OCI-LY7 (cell line): ENCODE measurements at regions not wholly inside any gene's neighbourhood (a gene's known extent, or its start where the extent isn't known, plus 50 kb on each side); places are given as distances from the start of the nearest gene placed in this dataset.

ENCODE experiments used
- BruUV-seq: library from RNA; stranded (reverse); fragments of 400-500 nt; replicated peaks from 2 replicates; lab custom pipeline; 2021; lab: Mats Ljungman, UMichigan
- CTCF ChIA-PET: fragments of 300-600 bp; sonication (Branson Sonifier 250); formaldehyde crosslinking; loops from one replicate; lab custom pipeline; 2022; ENCODE audit warnings: antibody characterized with exemption; ENCODE audit not compliant: unreplicated experiment; lab: Charles Lee
- POLR2A ChIA-PET: fragments of 300-600 bp; sonication (Branson Sonifier 250); formaldehyde crosslinking; loops from one replicate; lab custom pipeline; 2022; ENCODE audit warnings: antibody characterized with exemption; lab: Charles Lee
- DNase-seq: peaks from one replicate; pipeline ENCODE4 v3.0.0-alpha.2; 2015; ENCODE audit warnings: low spot score
- H2AFZ ChIP-seq: fragments of 200-600 bp; sonication (generic), shearing (Covaris generic); 2 replicates; pipeline ENCODE4 v1.6.1; 2014; ENCODE audit warnings: mild to moderate bottlenecking, antibody characterized with exemption, low read length, moderate library complexity
- H3K27ac ChIP-seq: fragments of 200-600 bp; sonication (generic); 2 replicates; pipeline ENCODE4 v1.5.1; 2014; ENCODE audit warnings: mixed run types, low read depth, mild to moderate bottlenecking, moderate library complexity, low read length, inconsistent platforms; ENCODE audit not compliant: poor library complexity, severe bottlenecking
- H3K36me3 ChIP-seq: fragments of 200-600 bp; sonication (generic); 2 replicates; pipeline ENCODE4 v1.6.1; 2014; ENCODE audit warnings: mild to moderate bottlenecking, antibody characterized with exemption, low read length, moderate library complexity, mixed read lengths; ENCODE audit not compliant: insufficient read depth
- H3K4me1 ChIP-seq: fragments of 200-600 bp; sonication (generic); 2 replicates; pipeline ENCODE4 v1.5.1; 2014; ENCODE audit warnings: mild to moderate bottlenecking, low read length; ENCODE audit not compliant: insufficient read depth, poor library complexity, severe bottlenecking
- H3K4me2 ChIP-seq: fragments of 200-600 bp; sonication (generic); 2 replicates; pipeline ENCODE4 v1.6.1; 2014; ENCODE audit warnings: mild to moderate bottlenecking, low read length
- H3K4me3 ChIP-seq: fragments of 200-600 bp; sonication (generic); 2 replicates; pipeline ENCODE4 v1.5.1; 2014; ENCODE audit warnings: mild to moderate bottlenecking, low read depth, low read length; ENCODE audit not compliant: poor library complexity, severe bottlenecking
- H3K79me2 ChIP-seq: fragments of 200-600 bp; sonication (generic); 2 replicates; pipeline ENCODE4 v1.6.1; 2016; ENCODE audit warnings: low read depth, mild to moderate bottlenecking, low read length, moderate library complexity, mixed read lengths; ENCODE audit not compliant: insufficient read depth
- H3K9me2 ChIP-seq: fragments of 200-600 bp; sonication (generic); 2 replicates; pipeline ENCODE4 v1.6.1; 2016; ENCODE audit warnings: mild to moderate bottlenecking, low read length, mixed read lengths; ENCODE audit not compliant: insufficient read depth
- H3K9me3 ChIP-seq: fragments of 200-600 bp; sonication (generic); 2 replicates; pipeline ENCODE4 v1.6.1; 2014; ENCODE audit warnings: mild to moderate bottlenecking, mixed run types, low read length, mixed read lengths
- H4K20me1 ChIP-seq: fragments of 200-600 bp; sonication (generic); 2 replicates; pipeline ENCODE4 v1.6.1; 2014; ENCODE audit warnings: mild to moderate bottlenecking, antibody characterized with exemption, low read length, moderate library complexity, mixed read lengths; ENCODE audit not compliant: insufficient read depth
- EZH2phosphoT487 ChIP-seq: fragments of 200-600 bp; sonication (generic); IDR thresholded peaks from 2 replicates; pipeline ENCODE4 v1.6.1; 2018; ENCODE audit warnings: low read depth, borderline replicate concordance, mild to moderate bottlenecking, mixed run types, antibody characterized with exemption, low read length, moderate library complexity, mixed read lengths
- intact Hi-C: fragments of 100-400 bp; cut with micrococcal nuclease; formaldehyde crosslinking; loops from one replicate; pipeline ENCODE4 v1.10.0; 2022; ENCODE audit not compliant: unreplicated experiment
- TF ChIP-seq, protein P1 (sequence below): fragments of 200-600 bp; sonication (generic); conservative IDR thresholded peaks from 2 replicates; pipeline ENCODE4 v1.5.1; 2014; ENCODE audit warnings: mild to moderate bottlenecking, antibody characterized with exemption, low read length, moderate library complexity, mixed read lengths

DNA sequence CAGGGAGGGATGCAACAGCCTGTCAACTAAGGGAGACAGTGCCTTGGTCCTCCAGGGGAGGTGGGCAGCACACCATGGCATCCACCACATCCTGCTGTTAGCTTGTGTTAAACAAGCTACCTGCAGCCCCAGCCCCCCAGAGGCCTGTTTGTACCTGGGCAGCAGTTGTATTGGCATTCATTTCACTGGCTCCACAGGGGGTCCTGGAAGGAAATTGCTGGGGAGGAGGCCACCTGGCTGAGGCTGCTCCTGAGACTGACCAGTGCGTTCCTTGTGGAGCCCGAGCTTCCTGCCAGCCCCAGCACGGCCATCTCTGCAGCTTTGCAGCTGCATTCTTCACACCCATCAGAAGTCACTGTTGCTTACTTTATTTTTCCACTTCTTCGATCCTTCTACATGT, 479.9 kb downstream of the INSC start:
- TF ChIP-seq, protein P1, sequence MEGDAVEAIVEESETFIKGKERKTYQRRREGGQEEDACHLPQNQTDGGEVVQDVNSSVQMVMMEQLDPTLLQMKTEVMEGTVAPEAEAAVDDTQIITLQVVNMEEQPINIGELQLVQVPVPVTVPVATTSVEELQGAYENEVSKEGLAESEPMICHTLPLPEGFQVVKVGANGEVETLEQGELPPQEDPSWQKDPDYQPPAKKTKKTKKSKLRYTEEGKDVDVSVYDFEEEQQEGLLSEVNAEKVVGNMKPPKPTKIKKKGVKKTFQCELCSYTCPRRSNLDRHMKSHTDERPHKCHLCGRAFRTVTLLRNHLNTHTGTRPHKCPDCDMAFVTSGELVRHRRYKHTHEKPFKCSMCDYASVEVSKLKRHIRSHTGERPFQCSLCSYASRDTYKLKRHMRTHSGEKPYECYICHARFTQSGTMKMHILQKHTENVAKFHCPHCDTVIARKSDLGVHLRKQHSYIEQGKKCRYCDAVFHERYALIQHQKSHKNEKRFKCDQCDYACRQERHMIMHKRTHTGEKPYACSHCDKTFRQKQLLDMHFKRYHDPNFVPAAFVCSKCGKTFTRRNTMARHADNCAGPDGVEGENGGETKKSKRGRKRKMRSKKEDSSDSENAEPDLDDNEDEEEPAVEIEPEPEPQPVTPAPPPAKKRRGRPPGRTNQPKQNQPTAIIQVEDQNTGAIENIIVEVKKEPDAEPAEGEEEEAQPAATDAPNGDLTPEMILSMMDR: no peak
- TF ChIP-seq EZH2phosphoT487: no peak
- intact Hi-C loops: no loop called here
- Histone ChIP-seq H2AFZ (no peak overlapping the region), H3K36me3 (no peaks in the 10 kb centered on the region), H3K9me2 (no peaks in the 10 kb centered on the region), H3K27ac (no peak overlapping the region), H3K4me2 (no peak overlapping the region), H3K4me1 (no peaks in the 10 kb centered on the region), H4K20me1 (no peaks in the 10 kb centered on the region), H3K4me3 (no peak overlapping the region), H3K9me3 (no peaks in the 10 kb centered on the region), H3K79me2 (no peaks in the 10 kb centered on the region)
- DNase-seq: no peak
- ChIA-PET POLR2A (no interaction called here), CTCF (no interaction called here)
- no TSS peak for BruUV-seq

DNA sequence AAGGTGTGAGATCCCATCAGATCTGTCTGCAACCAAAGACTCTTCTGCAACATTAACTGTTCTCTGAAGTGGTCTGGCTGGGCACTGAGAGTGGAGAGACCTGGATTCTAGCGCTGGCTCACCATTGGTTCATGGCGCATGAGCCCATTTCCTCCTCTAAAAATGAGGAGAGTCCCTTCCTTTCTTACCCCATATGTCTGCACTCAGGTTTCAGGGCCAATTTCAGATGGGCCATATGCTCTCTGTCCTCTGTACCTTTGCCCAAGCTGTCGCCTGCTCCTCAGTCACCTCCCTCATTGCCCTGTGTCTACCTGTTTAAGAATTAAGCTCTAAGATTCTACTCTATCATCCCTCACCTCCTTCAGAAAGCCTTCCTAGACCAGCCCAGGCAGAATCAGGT, 484.7 kb downstream of the INSC start:
- BruUV-seq: no TSS peak
- H3K4me1 ChIP-seq: no peaks in the 10 kb centered on the region
- ChIA-PET CTCF (interaction anchor here (0.7 kb wide), 1 partner anchor 38 kb away, joined by 3 read pairs; no protein-coding TSS in a partner anchor), POLR2A (interaction anchor here (0.8 kb wide), 1 partner anchor 746 kb away, joined by 3 read pairs; no protein-coding TSS in a partner anchor)
- H4K20me1 ChIP-seq: no peaks in the 10 kb centered on the region
- DNase-seq: no peak
- H3K79me2 ChIP-seq: no peaks in the 10 kb centered on the region
- no peaks in the 10 kb centered on the region for H3K9me2 ChIP-seq
- H3K4me2 ChIP-seq: no peak overlapping the region
- no peak overlapping the region for H2AFZ ChIP-seq
- no peak overlapping the region for H3K27ac ChIP-seq
- no peak for TF ChIP-seq EZH2phosphoT487
- TF ChIP-seq, protein P1: no peak
- no peaks in the 10 kb centered on the region for H3K9me3 ChIP-seq
- intact Hi-C loops: no loop called here
- H3K36me3 ChIP-seq: no peaks in the 10 kb centered on the region
- no peak overlapping the region for H3K4me3 ChIP-seq

DNA sequence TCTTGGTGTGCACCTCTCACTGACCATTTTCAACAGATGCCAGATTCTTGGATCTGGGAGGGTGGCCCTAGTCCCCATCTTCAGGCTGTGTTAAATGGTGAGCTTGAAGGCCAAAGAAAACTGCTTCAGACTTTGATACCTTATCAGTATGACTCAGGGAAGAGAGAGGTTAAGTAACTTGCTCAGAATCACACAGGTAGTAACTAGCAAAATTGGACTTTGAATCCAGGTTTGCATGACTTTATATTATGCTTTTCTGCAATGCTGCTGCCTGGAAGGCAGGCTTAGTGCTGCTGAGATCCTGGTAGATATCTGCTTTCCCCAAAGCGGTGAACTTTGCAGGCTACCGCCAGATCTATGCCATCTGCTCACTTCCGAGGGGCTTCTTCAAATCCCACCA, 487.3 kb downstream of the INSC start:
- Histone ChIP-seq H3K4me3 (no peak overlapping the region), H3K36me3 (no peaks in the 10 kb centered on the region), H3K79me2 (no peaks in the 10 kb centered on the region), H4K20me1 (no peaks in the 10 kb centered on the region), H3K4me1 (no peaks in the 10 kb centered on the region), H3K9me3 (no peaks in the 10 kb centered on the region), H3K27ac (no peak overlapping the region), H2AFZ (no peak overlapping the region), H3K9me2 (no peaks in the 10 kb centered on the region), H3K4me2 (no peak overlapping the region)
- ChIA-PET CTCF (no interaction called here), POLR2A (no interaction called here)
- DNase-seq: no peak
- intact Hi-C loops: no loop called here
- no TSS peak for BruUV-seq
- TF ChIP-seq, protein P1: no peak
- TF ChIP-seq EZH2phosphoT487: no peak
